ENCODE measurements at regions not wholly inside any gene's neighbourhood (a gene's known extent, or its start where the extent isn't known, plus 50 kb on each side); places are given as distances from the start of the nearest gene placed in this dataset.

GRCh38 chr16:79871906-79872305 lies 271.4 kb upstream of the MAF start:
- no peak for DNase-seq (ENCODE audit: low read depth in 1 of 2, low spot score in 1 of 2)
- H3K4me3 ChIP-seq, result no peak overlapping the region
- no peaks in the 10 kb centered on the region for H3K27me3 ChIP-seq
- TF ChIP-seq, protein P1, sequence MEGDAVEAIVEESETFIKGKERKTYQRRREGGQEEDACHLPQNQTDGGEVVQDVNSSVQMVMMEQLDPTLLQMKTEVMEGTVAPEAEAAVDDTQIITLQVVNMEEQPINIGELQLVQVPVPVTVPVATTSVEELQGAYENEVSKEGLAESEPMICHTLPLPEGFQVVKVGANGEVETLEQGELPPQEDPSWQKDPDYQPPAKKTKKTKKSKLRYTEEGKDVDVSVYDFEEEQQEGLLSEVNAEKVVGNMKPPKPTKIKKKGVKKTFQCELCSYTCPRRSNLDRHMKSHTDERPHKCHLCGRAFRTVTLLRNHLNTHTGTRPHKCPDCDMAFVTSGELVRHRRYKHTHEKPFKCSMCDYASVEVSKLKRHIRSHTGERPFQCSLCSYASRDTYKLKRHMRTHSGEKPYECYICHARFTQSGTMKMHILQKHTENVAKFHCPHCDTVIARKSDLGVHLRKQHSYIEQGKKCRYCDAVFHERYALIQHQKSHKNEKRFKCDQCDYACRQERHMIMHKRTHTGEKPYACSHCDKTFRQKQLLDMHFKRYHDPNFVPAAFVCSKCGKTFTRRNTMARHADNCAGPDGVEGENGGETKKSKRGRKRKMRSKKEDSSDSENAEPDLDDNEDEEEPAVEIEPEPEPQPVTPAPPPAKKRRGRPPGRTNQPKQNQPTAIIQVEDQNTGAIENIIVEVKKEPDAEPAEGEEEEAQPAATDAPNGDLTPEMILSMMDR (IDR thresholded peaks at IDR 0.05; ENCODE audit: low read depth, low read length), result no peak
- no peaks in the 10 kb centered on the region for H3K4me1 ChIP-seq (ENCODE audit: low read depth)
- no peak overlapping the region for H3K27ac ChIP-seq
- H3K9me3 ChIP-seq (ENCODE audit: low read depth), result no peaks in the 10 kb centered on the region
- H3K36me3 ChIP-seq, result no peaks in the 10 kb centered on the region

- Histone ChIP-seq H3K27ac (no peak overlapping the region), H3K36me3 (no peaks in the 10 kb centered on the region), H3K4me1 (ENCODE audit: low read depth) (no peaks in the 10 kb centered on the region), H3K27me3 (no peaks in the 10 kb centered on the region), H3K4me3 (no peak overlapping the region), H3K9me3 (ENCODE audit: low read depth) (no peaks in the 10 kb centered on the region)
- TF ChIP-seq, protein P1 (IDR thresholded peaks at IDR 0.05; ENCODE audit: low read depth, low read length), result no peak
- no peak for DNase-seq (ENCODE audit: low read depth in 1 of 2, low spot score in 1 of 2)
These were observed 269.7 kb upstream of the MAF start for GRCh38 chr16:79870016-79870886.

GRCh38 chr16:79869304-79870015 lies 268.9 kb upstream of the MAF start:
- H3K36me3 ChIP-seq, result no peaks in the 10 kb centered on the region
- no peaks in the 10 kb centered on the region for H3K27me3 ChIP-seq
- peaks cover 3% of the 10 kb centered on the region for H3K4me1 ChIP-seq (ENCODE audit: low read depth)
- no peak overlapping the region for H3K27ac ChIP-seq
- TF ChIP-seq, protein P1 (IDR thresholded peaks at IDR 0.05; ENCODE audit: low read depth, low read length), result no peak
- DNase-seq (ENCODE audit: low read depth in 1 of 2, low spot score in 1 of 2), result no peak
- no peak overlapping the region for H3K4me3 ChIP-seq
- H3K9me3 ChIP-seq (ENCODE audit: low read depth), result no peaks in the 10 kb centered on the region

DNA sequence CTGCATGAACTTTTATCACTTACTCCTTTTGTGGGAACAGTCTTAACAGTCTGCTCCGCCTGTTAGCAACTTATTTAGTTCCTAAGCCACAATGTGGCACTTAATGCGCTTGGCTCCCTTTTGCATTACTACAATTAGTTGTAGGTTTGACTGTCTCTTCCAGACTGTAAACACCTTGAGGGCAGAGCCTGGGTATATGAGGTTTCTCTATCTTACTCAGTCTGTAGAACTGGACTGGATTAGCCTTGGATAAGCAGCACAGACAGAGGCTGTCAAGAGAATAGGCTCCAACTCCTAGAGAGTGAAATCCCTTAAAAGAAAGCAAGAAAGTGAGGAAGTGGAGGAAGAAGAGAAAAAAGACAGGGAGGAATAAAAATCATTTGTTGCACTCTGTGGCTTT lies 268.3 kb upstream of the MAF start:
- TF ChIP-seq, protein P1 (IDR thresholded peaks at IDR 0.05; ENCODE audit: low read depth, low read length), result no peak
- H3K36me3 ChIP-seq, result no peaks in the 10 kb centered on the region
- no peak for DNase-seq (ENCODE audit: low read depth in 1 of 2, low spot score in 1 of 2)

DNA sequence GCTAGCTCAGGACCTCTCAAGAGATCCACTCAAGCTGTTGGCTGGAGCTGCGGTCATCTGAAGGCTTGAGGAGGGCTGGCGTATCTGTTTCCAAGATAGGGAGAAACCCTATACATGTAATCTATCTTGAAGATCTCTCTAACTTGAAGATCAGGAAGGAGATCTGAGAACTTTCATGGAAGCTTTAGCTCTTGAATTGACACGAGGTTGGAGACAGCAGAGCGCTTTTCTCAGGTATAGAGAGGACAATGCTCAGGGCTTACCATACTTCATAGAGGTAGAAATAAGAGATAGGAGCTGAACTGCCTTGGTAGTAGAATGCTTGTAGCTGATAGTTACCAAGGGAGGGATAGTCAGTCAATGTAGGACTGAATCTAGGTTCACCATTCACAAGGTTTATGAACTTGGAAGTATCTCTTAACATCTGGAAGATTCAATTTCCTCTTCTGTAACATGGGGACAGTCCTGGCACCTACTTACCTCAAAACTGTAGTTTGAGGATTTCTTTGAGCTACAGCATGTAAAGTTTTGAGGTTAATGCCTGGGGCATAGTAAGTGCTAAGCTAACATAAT lies 267.0 kb upstream of the MAF start:
- H3K9me3 ChIP-seq (ENCODE audit: low read depth), result no peaks in the 10 kb centered on the region
- no peak for DNase-seq (ENCODE audit: low read depth in 1 of 2, low spot score in 1 of 2)
- H3K36me3 ChIP-seq, result no peaks in the 10 kb centered on the region
- TF ChIP-seq, protein P1 (IDR thresholded peaks at IDR 0.05; ENCODE audit: low read depth, low read length), result no peak
- H3K27me3 ChIP-seq, result no peaks in the 10 kb centered on the region
- H3K4me1 ChIP-seq (ENCODE audit: low read depth), result peaks cover 3% of the 10 kb centered on the region
- H3K4me3 ChIP-seq, result no peak overlapping the region
- H3K27ac ChIP-seq, result no peak overlapping the region

More for the DNA sequence above, 268.3 kb upstream of the MAF start:
- Histone ChIP-seq H3K9me3 (ENCODE audit: low read depth) (no peaks in the 10 kb centered on the region), H3K4me1 (ENCODE audit: low read depth) (peaks cover 3% of the 10 kb centered on the region), H3K27ac (no peak overlapping the region), H3K27me3 (no peaks in the 10 kb centered on the region), H3K4me3 (no peak overlapping the region)
